ENCODE measurements at regions not wholly inside any gene's neighbourhood (a gene's known extent, or its start where the extent isn't known, plus 50 kb on each side); places are given as distances from the start of the nearest gene placed in this dataset.

DNA sequence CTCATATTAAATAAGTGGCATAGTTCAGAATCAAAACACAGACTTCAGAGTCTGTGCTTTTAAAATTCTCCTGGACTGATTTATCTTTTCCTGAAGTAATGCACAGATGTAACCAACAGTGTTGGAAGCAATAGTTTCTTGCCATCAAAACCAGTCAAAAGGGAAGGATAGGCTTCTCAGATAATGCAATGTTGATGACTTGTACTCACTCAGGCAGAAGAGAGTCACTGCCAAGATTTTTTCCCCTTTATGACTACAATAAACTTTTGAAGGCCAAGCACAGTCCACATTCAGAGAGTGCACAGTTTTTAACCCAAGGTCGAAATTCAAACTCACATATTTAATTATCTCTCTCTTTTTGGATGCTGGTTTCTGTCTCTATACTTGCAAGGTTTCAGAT is 305.0 kb upstream of the SGO1 start:
- Histone ChIP-seq H3K4me3 (ENCODE audit: insufficient read depth, low read depth, low read length) (no peak overlapping the region), H3K4me2 (ENCODE audit: low read depth, low read length) (no peak overlapping the region), H4K8ac (ENCODE audit: low read depth in 2 of 2, low read length in 2 of 2) (no peak overlapping the region), H2AFZ (replicated peaks; ENCODE audit: low read length, poor library complexity) (no peak overlapping the region), H3K79me1 (ENCODE audit: low read depth in 1 of 2, low read length in 2 of 2) (no peaks in the 10 kb centered on the region), H3K18ac (ENCODE audit: low read depth, low read length) (no peak overlapping the region), H3K14ac (replicated peaks; ENCODE audit: low read depth, low read length) (no peak overlapping the region), H2BK15ac (ENCODE audit: low read depth, low read length) (no peak overlapping the region), H4K91ac (ENCODE audit: insufficient read depth, low read depth, low read length) (no peak overlapping the region), H2BK20ac (ENCODE audit: low read depth, low read length) (no peak overlapping the region), H3K9ac (ENCODE audit: low read depth, low read length) (no peak overlapping the region), H3K27ac (ENCODE audit: insufficient read depth, low read length) (no peak overlapping the region), H3K9me3 (ENCODE audit: control insufficient read depth, insufficient read depth, low read length) (0 out of 2 replicates have a peak, but pooled peaks cover 3% of the 10 kb centered on the region), H3K56ac (ENCODE audit: extremely low read depth, insufficient read depth, low read length) (no peak overlapping the region), H4K20me1 (ENCODE audit: insufficient read depth, low read length) (no peaks in the 10 kb centered on the region), H3K23ac (ENCODE audit: low read depth, low read length) (no peak overlapping the region), H2AK9ac (replicated peaks; ENCODE audit: low read depth, low read length, poor library complexity) (no peak overlapping the region), H3K4me1 (ENCODE audit: control insufficient read depth, insufficient read depth, low read length) (no peaks in the 10 kb centered on the region), H2BK120ac (ENCODE audit: low read depth, low read length) (no peak overlapping the region), H2BK5ac (ENCODE audit: low read depth, low read length, poor library complexity, severe bottlenecking) (no peak overlapping the region), H3K9me1 (ENCODE audit: insufficient read depth, low read length) (no peaks in the 10 kb centered on the region), H2AK5ac (ENCODE audit: low read depth, low read length) (no peak overlapping the region), H3K36me3 (ENCODE audit: control insufficient read depth, insufficient read depth, low read length) (no peaks in the 10 kb centered on the region), H3K4ac (ENCODE audit: low read depth, low read length) (no peak overlapping the region), H3K27me3 (ENCODE audit: control insufficient read depth, insufficient read depth, low read length) (no peaks in the 10 kb centered on the region), H4K5ac (ENCODE audit: low read depth, low read length) (no peak overlapping the region)
- TF ChIP-seq, protein P1, sequence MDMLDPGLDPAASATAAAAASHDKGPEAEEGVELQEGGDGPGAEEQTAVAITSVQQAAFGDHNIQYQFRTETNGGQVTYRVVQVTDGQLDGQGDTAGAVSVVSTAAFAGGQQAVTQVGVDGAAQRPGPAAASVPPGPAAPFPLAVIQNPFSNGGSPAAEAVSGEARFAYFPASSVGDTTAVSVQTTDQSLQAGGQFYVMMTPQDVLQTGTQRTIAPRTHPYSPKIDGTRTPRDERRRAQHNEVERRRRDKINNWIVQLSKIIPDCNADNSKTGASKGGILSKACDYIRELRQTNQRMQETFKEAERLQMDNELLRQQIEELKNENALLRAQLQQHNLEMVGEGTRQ (IDR thresholded peaks at IDR 0.05; ENCODE audit: low read depth, low read length) = no peak
- TF ChIP-seq MAZ (IDR thresholded peaks at IDR 0.05; ENCODE audit: borderline replicate concordance, low read depth, low read length) = no peak
- no peak for TF ChIP-seq RFX5 (IDR thresholded peaks at IDR 0.05; ENCODE audit: low read depth, low read length)
- TF ChIP-seq MAFK (IDR thresholded peaks at IDR 0.05; ENCODE audit: low read depth, low read length) = no peak
- TF ChIP-seq MXI1 (IDR thresholded peaks at IDR 0.05; ENCODE audit: borderline replicate concordance, low read depth, low read length) = no peak
- no peak for TF ChIP-seq CHD1 (IDR thresholded peaks at IDR 0.05; ENCODE audit: low read depth, low read length)
- TF ChIP-seq POLR2A (IDR thresholded peaks at IDR 0.05; ENCODE audit: low read depth, low read length) = no peak
- no peak for TF ChIP-seq SMC3 (IDR thresholded peaks at IDR 0.05; ENCODE audit: low read depth, low read length)
- no peak for TF ChIP-seq BHLHE40 (IDR thresholded peaks at IDR 0.05; ENCODE audit: low read depth, low read length)
- no peak for TF ChIP-seq RAD21 (IDR thresholded peaks at IDR 0.05; ENCODE audit: low read length)
- TF ChIP-seq, protein P2, sequence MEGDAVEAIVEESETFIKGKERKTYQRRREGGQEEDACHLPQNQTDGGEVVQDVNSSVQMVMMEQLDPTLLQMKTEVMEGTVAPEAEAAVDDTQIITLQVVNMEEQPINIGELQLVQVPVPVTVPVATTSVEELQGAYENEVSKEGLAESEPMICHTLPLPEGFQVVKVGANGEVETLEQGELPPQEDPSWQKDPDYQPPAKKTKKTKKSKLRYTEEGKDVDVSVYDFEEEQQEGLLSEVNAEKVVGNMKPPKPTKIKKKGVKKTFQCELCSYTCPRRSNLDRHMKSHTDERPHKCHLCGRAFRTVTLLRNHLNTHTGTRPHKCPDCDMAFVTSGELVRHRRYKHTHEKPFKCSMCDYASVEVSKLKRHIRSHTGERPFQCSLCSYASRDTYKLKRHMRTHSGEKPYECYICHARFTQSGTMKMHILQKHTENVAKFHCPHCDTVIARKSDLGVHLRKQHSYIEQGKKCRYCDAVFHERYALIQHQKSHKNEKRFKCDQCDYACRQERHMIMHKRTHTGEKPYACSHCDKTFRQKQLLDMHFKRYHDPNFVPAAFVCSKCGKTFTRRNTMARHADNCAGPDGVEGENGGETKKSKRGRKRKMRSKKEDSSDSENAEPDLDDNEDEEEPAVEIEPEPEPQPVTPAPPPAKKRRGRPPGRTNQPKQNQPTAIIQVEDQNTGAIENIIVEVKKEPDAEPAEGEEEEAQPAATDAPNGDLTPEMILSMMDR (conservative IDR thresholded peaks at IDR 0.05; ENCODE audit: low read depth, low read length) = no peak
- no TSS peak for BruUV-seq (replicated peaks)
- intact Hi-C loops (cut with micrococcal nuclease) (no loop called here), dilution Hi-C loops (cut with HindIII; ENCODE audit: low sequenced_read_pairs, unreplicated experiment) (no loop called here), in situ Hi-C loops (cut with MboI; ENCODE audit: low sequenced_read_pairs) (no loop called here)
- ChIA-PET POLR2A (ENCODE audit: unreplicated experiment) (no interaction called here), CTCF (no interaction called here)
- no peak for ATAC-seq (ENCODE audit: low read depth)
- DNase-seq = no peak
- no CpG with 5 or more reads among the region's 1 CpG for WGBS, 2 experiments (ENCODE audit: extremely low coverage in 2 of 2, insufficient read length in 1 of 2)
